Ovary (tissue), 3 donors: ENCODE measurements at regions not wholly inside any gene's neighbourhood (a gene's known extent, or its start where the extent isn't known, plus 50 kb on each side); places are given as distances from the start of the nearest gene placed in this dataset.

ENCODE experiments used
- CTCF ChIP-seq, 3 donors: fragments of 450-650 bp in 2 of 3; fragments of 200-600 bp in 1 of 3; IDR thresholded peaks; one replicate each; pipeline versions ENCODE4 v1.5.1 to v1.8.0; 2016 to 2022; ENCODE audit warnings: antibody characterized with exemption in 3 of 3, mild to moderate bottlenecking in 1 of 3
- POLR2A ChIP-seq: fragments of 450-650 bp; IDR thresholded peaks from one replicate; pipeline ENCODE4 v1.6.1; 2017; ENCODE audit warnings: antibody characterized with exemption, mild to moderate bottlenecking, moderate library complexity
- donor health status: DM: no; HTN: no; CAD: no.

GRCh38 chr16:5633845-5634440 is 536.3 kb upstream of the EEF2KMT start:
- TF ChIP-seq CTCF (IDR thresholded peaks at IDR 0.05): no peak
- TF ChIP-seq POLR2A: no peak
